NOMO-1 (cell line): ENCODE measurements at regions not wholly inside any gene's neighbourhood (a gene's known extent, or its start where the extent isn't known, plus 50 kb on each side); places are given as distances from the start of the nearest gene placed in this dataset.

Experiments used
- DNase-seq, 2 experiments: peaks; one replicate each; lab custom pipeline; 2025; ENCODE audit not compliant: unreplicated experiment in 2 of 2; lab: John Stamatoyannopoulos, UW

GRCh38 chr13:60944863-60945262, 470.8 kb downstream of the PCDH20 start:
- DNase-seq: no peak

GRCh38 chr13:60944016-60944415, 471.6 kb downstream of the PCDH20 start:
- no peak for DNase-seq

GRCh38 chr13:60936281-60936680, 479.4 kb downstream of the PCDH20 start:
- DNase-seq: no peak

GRCh38 chr13:60933638-60934037, 482.0 kb downstream of the PCDH20 start:
- DNase-seq: peak in 1 of 2 experiments; percentile 74

- DNase-seq: no peak
Observed at GRCh38 chr13:60931858-60932546, 483.6 kb downstream of the PCDH20 start.

- DNase-seq: no peak
Observed at GRCh38 chr13:60925686-60926085, 490.0 kb downstream of the PCDH20 start.

- DNase-seq: no peak
Observed at GRCh38 chr13:60924856-60925255, 490.8 kb downstream of the PCDH20 start.

- no peak for DNase-seq
Observed at GRCh38 chr13:60922576-60923231, 492.9 kb downstream of the PCDH20 start.

- DNase-seq: no peak
Observed at GRCh38 chr13:60893801-60894200, 496.8 kb downstream of the TDRD3 start.

GRCh38 chr13:60887711-60888110, 490.7 kb downstream of the TDRD3 start:
- peak; percentile 8 to 51 for DNase-seq

GRCh38 chr13:60881507-60881906, 484.5 kb downstream of the TDRD3 start:
- DNase-seq: no peak

GRCh38 chr13:60873116-60873515, 476.1 kb downstream of the TDRD3 start:
- no peak for DNase-seq

- no peak for DNase-seq
Observed at GRCh38 chr13:60869941-60870613, 473.1 kb downstream of the TDRD3 start.

- no peak for DNase-seq
Observed at GRCh38 chr13:60869225-60869624, 472.2 kb downstream of the TDRD3 start.

- DNase-seq: no peak
Observed at GRCh38 chr13:60862036-60862435, 465.0 kb downstream of the TDRD3 start.

- DNase-seq: no peak
Observed at GRCh38 chr13:60857698-60858097, 460.7 kb downstream of the TDRD3 start.

- DNase-seq: no peak
Observed at GRCh38 chr13:60852886-60853285, 455.9 kb downstream of the TDRD3 start.

- DNase-seq: no peak
Observed at GRCh38 chr13:60851378-60851777, 454.4 kb downstream of the TDRD3 start.

- no peak for DNase-seq
Observed at GRCh38 chr13:60850526-60850925, 453.5 kb downstream of the TDRD3 start.

- peak; percentile 88 to 99 for DNase-seq
Observed at GRCh38 chr13:60838581-60838980, 441.6 kb downstream of the TDRD3 start.

- DNase-seq: peak in 1 of 2 experiments; percentile 12
Observed at GRCh38 chr13:60837806-60838205, 440.8 kb downstream of the TDRD3 start.

GRCh38 chr13:60836821-60837220, 439.8 kb downstream of the TDRD3 start:
- peak; percentile 36 to 37 for DNase-seq
